Cerebellar nuclear complex (tissue), 1 donor: ENCODE measurements at regions not wholly inside any gene's neighbourhood (a gene's known extent, or its start where the extent isn't known, plus 50 kb on each side); places are given as distances from the start of the nearest gene placed in this dataset.
"Not testable (repeated sequence)": the region's sequence is repeated elsewhere in the genome, so short reads cannot be mapped to it uniquely, and the experiment has no call there.

Experiments used
- DNase-seq, 2 experiments: peaks; one replicate each; lab custom pipeline; 2025; lab: John Stamatoyannopoulos, UW

- no peak for DNase-seq
These were observed 160.8 kb upstream of the KRR1 start for GRCh38 chr12:75672200-75672599.

GRCh38 chr12:75670216-75670615 is 158.8 kb upstream of the KRR1 start:
- no peak for DNase-seq

GRCh38 chr12:75666939-75667334 is 155.5 kb upstream of the KRR1 start:
- no peak for DNase-seq

GRCh38 chr12:75666126-75666938 is 154.9 kb upstream of the KRR1 start:
- DNase-seq: no peak

GRCh38 chr12:75665216-75665615 is 153.8 kb upstream of the KRR1 start:
- no peak for DNase-seq

- DNase-seq: no peak
These were observed 151.2 kb upstream of the KRR1 start for GRCh38 chr12:75662511-75663159.

- DNase-seq: no peak
These were observed 150.5 kb upstream of the KRR1 start for GRCh38 chr12:75661908-75662307.

GRCh38 chr12:75660805-75661404 is 149.5 kb upstream of the KRR1 start:
- no peak for DNase-seq

GRCh38 chr12:75660107-75660530 is 148.7 kb upstream of the KRR1 start:
- DNase-seq: no peak

GRCh38 chr12:75658901-75659823 is 147.8 kb upstream of the KRR1 start:
- DNase-seq: no peak

- DNase-seq: no peak
These were observed 146.9 kb upstream of the KRR1 start for GRCh38 chr12:75658286-75658685.

GRCh38 chr12:75657831-75658230 is 146.4 kb upstream of the KRR1 start:
- no peak for DNase-seq

GRCh38 chr12:75657354-75657753 is 145.9 kb upstream of the KRR1 start:
- DNase-seq: not testable (repeated sequence)

- no peak for DNase-seq
These were observed 145.2 kb upstream of the KRR1 start for GRCh38 chr12:75656648-75657047.

- DNase-seq: no peak
These were observed 144.8 kb upstream of the KRR1 start for GRCh38 chr12:75656210-75656609.

GRCh38 chr12:75655315-75655806 is 144.0 kb upstream of the KRR1 start:
- DNase-seq: no peak

- no peak for DNase-seq
These were observed 139.9 kb upstream of the KRR1 start for GRCh38 chr12:75651342-75651695.

GRCh38 chr12:75650595-75651341 is 139.4 kb upstream of the KRR1 start:
- DNase-seq: no peak

GRCh38 chr12:75650100-75650499 is 138.7 kb upstream of the KRR1 start:
- no peak for DNase-seq

GRCh38 chr12:75648856-75649255 is 137.4 kb upstream of the KRR1 start:
- no peak for DNase-seq
